ENCODE measurements at regions not wholly inside any gene's neighbourhood (a gene's known extent, or its start where the extent isn't known, plus 50 kb on each side); places are given as distances from the start of the nearest gene placed in this dataset.

GRCh38 chr1:222040121-222040805, 298.4 kb upstream of the DUSP10 start:
- in situ Hi-C loops (cut with MboI; ENCODE audit: low pct_ligation_motif_present in 1 of 4, low pct_unique_long_range_greater_than_20kb in 1 of 4, low sequenced_read_pairs in 3 of 4), result no loop called here
- WGBS, 2 donors (ENCODE audit: low coverage in 1 of 2), result 80% methylated on average over 5 to 11 of the region's 11 CpGs
- no peak for DNase-seq
- Histone ChIP-seq H3K9me3 (no peaks in the 10 kb centered on the region), H3K4me1 (peaks cover 0 to 10% (median 9%) of the 10 kb centered on the region in 4 donors), H3K27me3 (no peaks in the 10 kb centered on the region), H3K27ac (no peak overlapping the region), H3K36me3 (no peaks in the 10 kb centered on the region), H3K4me3 (no peak overlapping the region)
- intact Hi-C loops (cut with DNase I; ENCODE audit: low total_unique reads), result no loop called here
- TF ChIP-seq EP300 (IDR thresholded peaks at IDR 0.05; ENCODE audit: low read depth), result no peak
- TF ChIP-seq CTCF (IDR thresholded peaks at IDR 0.05), result no peak
- TF ChIP-seq POLR2A (IDR thresholded peaks at IDR 0.05), result no peak
- TF ChIP-seq POLR2AphosphoS5 (IDR thresholded peaks at IDR 0.05), result no peak

- Histone ChIP-seq H3K27me3 (no peaks in the 10 kb centered on the region), H3K36me3 (no peaks in the 10 kb centered on the region), H3K4me3 (no peak overlapping the region), H3K27ac (no peak overlapping the region), H3K4me1 (peaks cover 0 to 10% (median 9%) of the 10 kb centered on the region in 4 donors), H3K9me3 (no peaks in the 10 kb centered on the region)
- no peak for DNase-seq
- TF ChIP-seq POLR2A (IDR thresholded peaks at IDR 0.05), result no peak
- WGBS, 2 donors (ENCODE audit: low coverage in 1 of 2), result 47 to 71% methylated on average over 2 to 3 of the region's 3 CpGs
- intact Hi-C loops (cut with DNase I; ENCODE audit: low total_unique reads) (no loop called here), in situ Hi-C loops (cut with MboI; ENCODE audit: low pct_ligation_motif_present in 1 of 4, low pct_unique_long_range_greater_than_20kb in 1 of 4, low sequenced_read_pairs in 3 of 4) (no loop called here)
Measured at GRCh38 chr1:222038971-222039370, 297.1 kb upstream of the DUSP10 start.

GRCh38 chr1:222037720-222038119, 295.8 kb upstream of the DUSP10 start:
- intact Hi-C loops (cut with DNase I; ENCODE audit: low total_unique reads), result no loop called here
- Histone ChIP-seq H3K4me1 (no peaks in the 10 kb centered on the region), H3K9me3 (no peaks in the 10 kb centered on the region), H3K4me3 (no peak overlapping the region), H3K27me3 (no peaks in the 10 kb centered on the region), H3K27ac (no peak overlapping the region), H3K36me3 (no peaks in the 10 kb centered on the region)
- in situ Hi-C loops (cut with MboI; ENCODE audit: low pct_ligation_motif_present in 1 of 4, low pct_unique_long_range_greater_than_20kb in 1 of 4, low sequenced_read_pairs in 3 of 4), result no loop called here
- TF ChIP-seq POLR2A (IDR thresholded peaks at IDR 0.05), result no peak
- TF ChIP-seq POLR2AphosphoS5 (IDR thresholded peaks at IDR 0.05), result no peak
- TF ChIP-seq EP300 (IDR thresholded peaks at IDR 0.05; ENCODE audit: low read depth), result no peak
- no peak for TF ChIP-seq CTCF (IDR thresholded peaks at IDR 0.05)
- DNase-seq, result no peak

GRCh38 chr1:222034790-222035189, 292.9 kb upstream of the DUSP10 start:
- H3K27ac ChIP-seq, result no peak overlapping the region
- TF ChIP-seq CTCF (IDR thresholded peaks at IDR 0.05), result no peak
- TF ChIP-seq POLR2A (IDR thresholded peaks at IDR 0.05), result no peak
- no peak for TF ChIP-seq POLR2AphosphoS5 (IDR thresholded peaks at IDR 0.05)
- TF ChIP-seq EP300 (IDR thresholded peaks at IDR 0.05; ENCODE audit: low read depth), result no peak
- no peaks in the 10 kb centered on the region for H3K4me1 ChIP-seq
- no peak overlapping the region for H3K4me3 ChIP-seq
- in situ Hi-C loops (cut with MboI; ENCODE audit: low pct_ligation_motif_present in 1 of 4, low pct_unique_long_range_greater_than_20kb in 1 of 4, low sequenced_read_pairs in 3 of 4) (no loop called here), intact Hi-C loops (cut with DNase I; ENCODE audit: low total_unique reads) (no loop called here)
- no peaks in the 10 kb centered on the region for H3K36me3 ChIP-seq
- no peaks in the 10 kb centered on the region for H3K27me3 ChIP-seq
- DNase-seq, result no peak
- 76 to 77% methylated on average over 4 of the region's 4 CpGs for WGBS, 2 donors (ENCODE audit: low coverage in 1 of 2)
- no peaks in the 10 kb centered on the region for H3K9me3 ChIP-seq

GRCh38 chr1:222033450-222033849, 291.6 kb upstream of the DUSP10 start:
- Histone ChIP-seq H3K36me3 (no peaks in the 10 kb centered on the region), H3K4me3 (no peak overlapping the region), H3K27me3 (no peaks in the 10 kb centered on the region), H3K27ac (no peak overlapping the region), H3K9me3 (no peaks in the 10 kb centered on the region), H3K4me1 (no peaks in the 10 kb centered on the region)
- no peak for DNase-seq
- WGBS, 2 donors (ENCODE audit: low coverage in 1 of 2), result 86 to 94% methylated on average over 3 of the region's 3 CpGs
- TF ChIP-seq EP300 (IDR thresholded peaks at IDR 0.05; ENCODE audit: low read depth), result no peak
- TF ChIP-seq POLR2AphosphoS5 (IDR thresholded peaks at IDR 0.05), result no peak
- no peak for TF ChIP-seq CTCF (IDR thresholded peaks at IDR 0.05)
- TF ChIP-seq POLR2A (IDR thresholded peaks at IDR 0.05), result no peak
- in situ Hi-C loops (cut with MboI; ENCODE audit: low pct_ligation_motif_present in 1 of 4, low pct_unique_long_range_greater_than_20kb in 1 of 4, low sequenced_read_pairs in 3 of 4), result no loop called here
- intact Hi-C loops (cut with DNase I; ENCODE audit: low total_unique reads), result no loop called here
